Colonic mucosa (tissue), 4 donors: ENCODE measurements at regions not wholly inside any gene's neighbourhood (a gene's known extent, or its start where the extent isn't known, plus 50 kb on each side); places are given as distances from the start of the nearest gene placed in this dataset.

ENCODE experiments used
- DNase-seq: peaks from one replicate; pipeline ENCODE4 v3.0.0-alpha.2; 2020
- H3K27ac ChIP-seq: fragments of 200-600 bp; one replicate; pipeline ENCODE4 v1.8.0; 2021
- H3K27me3 ChIP-seq: fragments of 200-600 bp; one replicate; pipeline ENCODE4 v1.8.0; 2021
- H3K36me3 ChIP-seq: fragments of 200-600 bp; one replicate; pipeline ENCODE4 v1.8.0; 2021
- H3K4me1 ChIP-seq: fragments of 200-600 bp; one replicate; pipeline ENCODE4 v1.8.0; 2021; ENCODE audit warnings: mild to moderate bottlenecking
- H3K4me3 ChIP-seq: fragments of 200-600 bp; one replicate; pipeline ENCODE4 v1.8.0; 2021
- H3K9ac ChIP-seq, 2 donors: one replicate each; pipeline ENCODE4 v1.7.0; 2013; ENCODE audit warnings: control low read depth in 2 of 2, low read depth in 2 of 2, low read length in 2 of 2
- H3K9me3 ChIP-seq: fragments of 200-600 bp; one replicate; pipeline ENCODE4 v1.8.0; 2021
- CTCF ChIP-seq: fragments of 200-600 bp; IDR thresholded peaks from one replicate; pipeline ENCODE4 v1.8.0; 2022; ENCODE audit warnings: antibody characterized with exemption, mild to moderate bottlenecking
- intact Hi-C: fragments of 100-400 bp; cut with DNase I; formaldehyde crosslinking; loops from one replicate; pipeline ENCODE4 v1.14.1; 2022
- donor health status: healthy.
- donor health status: DM: no; HTN: no; CAD: no.
- donor health status: DM: no; HTN: no; CAD: no.

DNA sequence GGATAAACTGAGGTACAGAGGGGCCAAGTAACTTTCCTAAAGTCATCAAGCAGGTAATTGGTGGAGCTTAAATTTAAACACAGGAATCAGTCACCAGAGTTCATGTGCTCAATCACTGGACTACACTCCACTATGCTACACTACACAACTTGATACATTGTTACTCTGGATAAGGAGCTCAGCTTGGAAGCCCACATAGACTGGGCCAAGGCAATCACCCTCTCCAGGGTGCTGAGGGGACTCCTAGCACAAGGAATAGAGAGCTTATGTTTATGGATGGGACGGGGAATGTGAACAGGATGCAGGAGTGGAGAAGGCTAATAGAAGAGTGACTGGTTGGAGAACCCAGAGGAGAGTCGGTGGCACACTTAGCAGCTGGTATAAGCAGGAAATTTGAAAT, 113.5 kb upstream of the NFIB start:
- Histone ChIP-seq H3K4me1 (no peaks in the 10 kb centered on the region), H3K9ac (no peak overlapping the region), H3K27ac (no peak overlapping the region), H3K4me3 (no peak overlapping the region), H3K36me3 (no peaks in the 10 kb centered on the region), H3K9me3 (no peaks in the 10 kb centered on the region), H3K27me3 (no peaks in the 10 kb centered on the region)
- no peak for TF ChIP-seq CTCF
- no peak for DNase-seq
- intact Hi-C loops: loop anchor here (5.0 kb wide), 2 partner anchors 1000 to 1075 kb away; no protein-coding TSS in a partner anchor

- H3K27ac ChIP-seq: no peak overlapping the region
- intact Hi-C loops: loop anchor here (5.0 kb wide), 2 partner anchors 998 to 1073 kb away; no protein-coding TSS in a partner anchor
Observed at GRCh38 chr9:14424983-14425382, 111.0 kb upstream of the NFIB start.

GRCh38 chr9:14424289-14424688, 110.3 kb upstream of the NFIB start:
- no peak for DNase-seq
- H3K27me3 ChIP-seq: no peaks in the 10 kb centered on the region
- H3K4me3 ChIP-seq: no peak overlapping the region
- intact Hi-C loops: no loop called here
- no peaks in the 10 kb centered on the region for H3K36me3 ChIP-seq
- no peak overlapping the region for H3K9ac ChIP-seq
- H3K27ac ChIP-seq: no peak overlapping the region
- TF ChIP-seq CTCF: no peak
- H3K9me3 ChIP-seq: no peaks in the 10 kb centered on the region
- no peaks in the 10 kb centered on the region for H3K4me1 ChIP-seq

More at GRCh38 chr9:14424983-14425382, 111.0 kb upstream of the NFIB start:
- DNase-seq: no peak
- no peak for TF ChIP-seq CTCF
- Histone ChIP-seq H3K36me3 (no peaks in the 10 kb centered on the region), H3K4me3 (no peak overlapping the region), H3K4me1 (no peaks in the 10 kb centered on the region), H3K9me3 (no peaks in the 10 kb centered on the region), H3K9ac (no peak overlapping the region), H3K27me3 (no peaks in the 10 kb centered on the region)

- intact Hi-C loops: no loop called here
- no peaks in the 10 kb centered on the region for H3K4me1 ChIP-seq
- TF ChIP-seq CTCF: no peak
- H3K4me3 ChIP-seq: no peak overlapping the region
- no peak for DNase-seq
- no peaks in the 10 kb centered on the region for H3K9me3 ChIP-seq
- H3K27me3 ChIP-seq: no peaks in the 10 kb centered on the region
- H3K36me3 ChIP-seq: no peaks in the 10 kb centered on the region
- H3K27ac ChIP-seq: no peak overlapping the region
- no peak overlapping the region for H3K9ac ChIP-seq
Observed at GRCh38 chr9:14423815-14424261, 109.9 kb upstream of the NFIB start.

- TF ChIP-seq CTCF: no peak
- Histone ChIP-seq H3K36me3 (no peaks in the 10 kb centered on the region), H3K9me3 (no peaks in the 10 kb centered on the region), H3K27me3 (no peaks in the 10 kb centered on the region), H3K9ac (no peak overlapping the region), H3K4me1 (no peaks in the 10 kb centered on the region), H3K27ac (no peak overlapping the region), H3K4me3 (no peak overlapping the region)
- DNase-seq: no peak
- intact Hi-C loops: no loop called here
Observed at GRCh38 chr9:14421291-14421690, 107.3 kb upstream of the NFIB start.
